HEK293 (cell line): ENCODE measurements at regions not wholly inside any gene's neighbourhood (a gene's known extent, or its start where the extent isn't known, plus 50 kb on each side); places are given as distances from the start of the nearest gene placed in this dataset.

Experiments used
- CTCF ChIA-PET: fragments of 350-600 bp; formaldehyde crosslinking; extraction: SDS; loops from one replicate; lab custom pipeline; 2021; ENCODE audit warnings: antibody characterized with exemption; lab: Yijun Ruan, JAX
- POLR2A ChIA-PET: fragments of 300-600 bp; formaldehyde crosslinking; extraction: SDS; loops from one replicate; lab custom pipeline; 2020; ENCODE audit warnings: antibody characterized with exemption, inconsistent platforms; lab: Yijun Ruan, JAX
- H3K27ac ChIP-seq: fragments of 200-500 bp; sonication (Bioruptor generic); 2 replicates; pipeline ENCODE4 v1.5.1; 2014; ENCODE audit warnings: low read depth, low read length, control low read depth, inconsistent platforms; ENCODE audit errors: extremely low read depth
- H3K36me3 ChIP-seq, 2 experiments: fragments of 200-500 bp in 1 of 2; sonication (Bioruptor generic) in 1 of 2; 1 replicate in 1 of 2; 2 replicates in 1 of 2; pipeline ENCODE4 v1.5.1; 2014 to 2017; ENCODE audit warnings: inconsistent platforms in 2 of 2, low read length in 2 of 2; ENCODE audit not compliant: control insufficient read depth in 2 of 2, insufficient read depth in 1 of 2
- H3K4me1 ChIP-seq: fragments of 200-500 bp; sonication (Bioruptor generic); 2 replicates; pipeline ENCODE4 v1.5.1; 2014; ENCODE audit warnings: mild to moderate bottlenecking, low read length, inconsistent platforms; ENCODE audit not compliant: control insufficient read depth, insufficient read depth
- H3K4me3 ChIP-seq: 2 replicates; pipeline ENCODE4 v1.5.1; 2011; ENCODE audit warnings: low read depth, mild to moderate bottlenecking, control low read depth, low read length, moderate library complexity
- H3K9me3 ChIP-seq: fragments of 200-500 bp; sonication (Bioruptor generic); 2 replicates; pipeline ENCODE4 v1.5.1; 2014; ENCODE audit warnings: low read depth, low read length, inconsistent platforms; ENCODE audit not compliant: control insufficient read depth, insufficient read depth
- KLF10 ChIP-seq: fragments of 450-650 bp; IDR thresholded peaks from 2 replicates; pipeline ENCODE4 v1.5.1; 2018; ENCODE audit warnings: missing biosample characterization, mild to moderate bottlenecking, missing genetic modification characterization
- SALL2 ChIP-seq: fragments of 450-650 bp; formaldehyde crosslinking; IDR thresholded peaks from 2 replicates; pipeline ENCODE4 v1.5.0; 2017; ENCODE audit warnings: missing biosample characterization, mild to moderate bottlenecking, missing genetic modification characterization, borderline replicate concordance
- YY1 ChIP-seq: fragments of 450-650 bp; formaldehyde crosslinking; IDR thresholded peaks from 2 replicates; pipeline ENCODE4 v1.5.1; 2018; ENCODE audit warnings: missing biosample characterization, missing genetic modification characterization
- ZFHX2 ChIP-seq: fragments of 450-650 bp; formaldehyde crosslinking; conservative IDR thresholded peaks from 2 replicates; pipeline ENCODE4 v1.5.1; 2016; ENCODE audit warnings: missing biosample characterization, missing genetic modification characterization
- ZIC2 ChIP-seq: fragments of 450-650 bp; formaldehyde crosslinking; IDR thresholded peaks from 2 replicates; pipeline ENCODE4 v1.5.1; 2016; ENCODE audit warnings: missing biosample characterization, missing genetic modification characterization
- ZNF16 ChIP-seq: fragments of 450-650 bp; formaldehyde crosslinking; IDR thresholded peaks from 2 replicates; pipeline ENCODE4 v1.5.1; 2016; ENCODE audit warnings: low read depth, missing biosample characterization, missing genetic modification characterization
- ZNF214 ChIP-seq: fragments of 450-650 bp; formaldehyde crosslinking; IDR thresholded peaks from 2 replicates; pipeline ENCODE4 v1.5.1; 2017; ENCODE audit warnings: missing biosample characterization, mild to moderate bottlenecking, missing genetic modification characterization, borderline replicate concordance
- ZNF335 ChIP-seq: fragments of 450-650 bp; formaldehyde crosslinking; conservative IDR thresholded peaks from 2 replicates; pipeline ENCODE4 v1.5.1; 2016; ENCODE audit warnings: missing biosample characterization, missing genetic modification characterization
- ZNF341 ChIP-seq: fragments of 450-650 bp; formaldehyde crosslinking; IDR thresholded peaks from 2 replicates; pipeline ENCODE4; 2016; ENCODE audit warnings: low read depth, missing biosample characterization, missing genetic modification characterization
- ZNF423 ChIP-seq: fragments of 450-650 bp; formaldehyde crosslinking; IDR thresholded peaks from 2 replicates; pipeline ENCODE4 v1.5.1; 2016; ENCODE audit warnings: missing biosample characterization, missing genetic modification characterization
- ZNF510 ChIP-seq: fragments of 450-650 bp; formaldehyde crosslinking; IDR thresholded peaks from 2 replicates; pipeline ENCODE4 v1.5.1; 2018; ENCODE audit warnings: mild to moderate bottlenecking, missing genetic modification characterization, missing biosample characterization; ENCODE audit not compliant: insufficient replicate concordance
- ZNF571 ChIP-seq: fragments of 450-650 bp; formaldehyde crosslinking; IDR thresholded peaks from 2 replicates; pipeline ENCODE4 v1.5.0; 2017; ENCODE audit warnings: missing biosample characterization, missing genetic modification characterization
- ZNF621 ChIP-seq: fragments of 450-650 bp; formaldehyde crosslinking; IDR thresholded peaks from 2 replicates; pipeline ENCODE4 v1.5.1; 2017; ENCODE audit warnings: missing biosample characterization, missing genetic modification characterization
- ZNF629 ChIP-seq: fragments of 450-650 bp; formaldehyde crosslinking; IDR thresholded peaks from 2 replicates; pipeline ENCODE4 v1.5.1; 2017; ENCODE audit warnings: missing biosample characterization, missing genetic modification characterization
- ZNF654 ChIP-seq: fragments of 450-650 bp; formaldehyde crosslinking; IDR thresholded peaks from 2 replicates; pipeline ENCODE4 v1.5.1; 2016; ENCODE audit warnings: low read depth, missing biosample characterization, missing genetic modification characterization
- ZNF776 ChIP-seq: fragments of 450-650 bp; formaldehyde crosslinking; IDR thresholded peaks from 2 replicates; pipeline ENCODE4 v1.5.0; 2017; ENCODE audit warnings: missing biosample characterization, missing genetic modification characterization, borderline replicate concordance
- ZNF830 ChIP-seq: fragments of 450-650 bp; IDR thresholded peaks from 2 replicates; pipeline ENCODE4 v1.5.0; 2018; ENCODE audit warnings: missing biosample characterization, missing genetic modification characterization, low read depth, mild to moderate bottlenecking, moderate library complexity
- TF ChIP-seq, protein P1 (sequence below): fragments of 450-650 bp; formaldehyde crosslinking; IDR thresholded peaks from 2 replicates; pipeline ENCODE4; 2016; ENCODE audit warnings: missing biosample characterization, missing genetic modification characterization
- TF ChIP-seq, protein P2 (sequence below): fragments of 450-650 bp; formaldehyde crosslinking; IDR thresholded peaks from 2 replicates; pipeline ENCODE4 v1.5.1; 2016; ENCODE audit warnings: missing biosample characterization, missing genetic modification characterization
- TF ChIP-seq, protein P3 (sequence below): fragments of 450-650 bp; formaldehyde crosslinking; IDR thresholded peaks from 2 replicates; pipeline ENCODE4 v1.5.1; 2016; ENCODE audit warnings: missing biosample characterization, missing genetic modification characterization, borderline replicate concordance
- TF ChIP-seq, protein P4 (sequence below): sonication (generic); formaldehyde crosslinking; IDR thresholded peaks from 2 replicates; pipeline ENCODE4 v1.8.1; 2022; ENCODE audit warnings: mild to moderate bottlenecking, moderate library complexity, missing genetic modification reagents

DNA sequence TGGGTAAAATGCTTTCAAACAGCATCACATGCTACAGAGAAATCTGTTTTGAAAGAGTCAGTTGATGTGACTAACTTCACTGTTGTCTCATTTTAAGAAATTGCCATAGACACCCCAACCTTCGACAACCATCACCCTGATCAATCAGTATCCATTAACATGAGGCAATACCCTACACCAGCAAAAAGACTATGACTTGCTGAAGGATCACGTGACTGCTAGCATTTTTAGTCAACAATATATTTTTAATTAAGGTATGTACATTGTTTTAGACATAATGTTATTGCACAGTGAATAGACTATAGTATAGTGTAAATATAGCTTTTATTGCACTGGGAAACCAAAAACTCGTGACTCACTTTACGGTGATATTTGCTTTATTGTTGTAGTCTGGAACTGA, 200.0 kb upstream of the ARHGAP24 start:
- Histone ChIP-seq H3K9me3 (no peaks in the 10 kb centered on the region), H3K4me1 (no peaks in the 10 kb centered on the region), H3K36me3 (no peaks in the 10 kb centered on the region), H3K4me3 (no peak overlapping the region), H3K27ac (no peak overlapping the region)
- ChIA-PET POLR2A (no interaction called here), CTCF (interaction anchor here (0.6 kb wide), 1 partner anchor 15 kb away, joined by 4 read pairs; no protein-coding TSS in a partner anchor)
- TF ChIP-seq, protein P1, sequence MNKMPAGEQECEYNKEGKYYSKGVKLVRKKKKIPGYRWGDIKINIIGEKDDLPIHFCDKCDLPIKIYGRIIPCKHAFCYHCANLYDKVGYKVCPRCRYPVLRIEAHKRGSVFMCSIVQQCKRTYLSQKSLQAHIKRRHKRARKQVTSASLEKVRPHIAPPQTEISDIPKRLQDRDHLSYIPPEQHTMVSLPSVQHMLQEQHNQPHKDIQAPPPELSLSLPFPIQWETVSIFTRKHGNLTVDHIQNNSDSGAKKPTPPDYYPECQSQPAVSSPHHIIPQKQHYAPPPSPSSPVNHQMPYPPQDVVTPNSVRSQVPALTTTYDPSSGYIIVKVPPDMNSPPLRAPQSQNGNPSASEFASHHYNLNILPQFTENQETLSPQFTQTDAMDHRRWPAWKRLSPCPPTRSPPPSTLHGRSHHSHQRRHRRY (tag by site-specific recombination), result no peak
- TF ChIP-seq ZNF423 (tag by site-specific recombination) (no peak), ZNF335 (tag by site-specific recombination) (no peak), ZIC2 (no peak), SALL2 (tag by site-specific recombination) (no peak)
- TF ChIP-seq, protein P2, sequence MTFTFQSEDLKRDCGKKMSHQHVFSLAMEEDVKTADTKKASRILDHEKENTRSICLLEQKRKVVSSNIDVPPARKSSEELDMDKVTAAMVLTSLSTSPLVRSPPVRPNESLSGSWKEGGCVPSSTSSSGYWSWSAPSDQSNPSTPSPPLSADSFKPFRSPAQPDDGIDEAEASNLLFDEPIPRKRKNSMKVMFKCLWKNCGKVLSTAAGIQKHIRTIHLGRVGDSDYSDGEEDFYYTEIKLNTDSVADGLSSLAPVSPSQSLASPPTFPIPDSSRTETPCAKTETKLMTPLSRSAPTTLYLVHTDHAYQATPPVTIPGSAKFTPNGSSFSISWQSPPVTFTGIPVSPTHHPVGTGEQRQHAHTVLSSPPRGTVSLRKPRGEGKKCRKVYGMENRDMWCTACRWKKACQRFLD (tag by site-specific recombination), result no peak

DNA sequence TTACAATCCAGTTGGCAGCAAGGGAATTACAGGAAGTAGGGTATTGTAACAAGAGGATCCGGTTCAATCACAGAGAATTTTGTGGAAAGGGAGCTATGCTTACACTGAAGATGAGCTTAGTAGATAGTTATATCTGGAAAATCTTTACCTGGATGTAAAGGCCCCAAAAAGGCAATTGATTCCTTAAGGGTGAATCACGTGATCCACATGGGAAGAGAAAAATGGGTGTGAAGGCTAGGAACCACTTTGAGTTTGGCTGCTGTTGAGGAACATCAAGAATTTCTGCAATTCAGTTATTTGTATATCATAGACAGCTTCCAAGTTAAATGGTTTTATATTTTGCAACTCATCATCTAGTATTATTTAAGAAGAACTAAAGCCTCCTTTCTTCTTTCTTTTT, 194.0 kb upstream of the ARHGAP24 start:
- ChIA-PET POLR2A (no interaction called here), CTCF (no interaction called here)
- H3K4me3 ChIP-seq, result no peak overlapping the region
- TF ChIP-seq ZNF776 (tag by site-specific recombination), result no peak
- no peak for TF ChIP-seq ZNF341 (tag by site-specific recombination)
- no peak for TF ChIP-seq ZNF654 (tag by site-specific recombination)
- TF ChIP-seq ZNF621 (tag by site-specific recombination), result no peak
- no peak for TF ChIP-seq ZNF571 (tag by site-specific recombination)
- TF ChIP-seq ZNF16 (tag by site-specific recombination), result no peak
- no peak for TF ChIP-seq KLF10
- TF ChIP-seq, protein P3, sequence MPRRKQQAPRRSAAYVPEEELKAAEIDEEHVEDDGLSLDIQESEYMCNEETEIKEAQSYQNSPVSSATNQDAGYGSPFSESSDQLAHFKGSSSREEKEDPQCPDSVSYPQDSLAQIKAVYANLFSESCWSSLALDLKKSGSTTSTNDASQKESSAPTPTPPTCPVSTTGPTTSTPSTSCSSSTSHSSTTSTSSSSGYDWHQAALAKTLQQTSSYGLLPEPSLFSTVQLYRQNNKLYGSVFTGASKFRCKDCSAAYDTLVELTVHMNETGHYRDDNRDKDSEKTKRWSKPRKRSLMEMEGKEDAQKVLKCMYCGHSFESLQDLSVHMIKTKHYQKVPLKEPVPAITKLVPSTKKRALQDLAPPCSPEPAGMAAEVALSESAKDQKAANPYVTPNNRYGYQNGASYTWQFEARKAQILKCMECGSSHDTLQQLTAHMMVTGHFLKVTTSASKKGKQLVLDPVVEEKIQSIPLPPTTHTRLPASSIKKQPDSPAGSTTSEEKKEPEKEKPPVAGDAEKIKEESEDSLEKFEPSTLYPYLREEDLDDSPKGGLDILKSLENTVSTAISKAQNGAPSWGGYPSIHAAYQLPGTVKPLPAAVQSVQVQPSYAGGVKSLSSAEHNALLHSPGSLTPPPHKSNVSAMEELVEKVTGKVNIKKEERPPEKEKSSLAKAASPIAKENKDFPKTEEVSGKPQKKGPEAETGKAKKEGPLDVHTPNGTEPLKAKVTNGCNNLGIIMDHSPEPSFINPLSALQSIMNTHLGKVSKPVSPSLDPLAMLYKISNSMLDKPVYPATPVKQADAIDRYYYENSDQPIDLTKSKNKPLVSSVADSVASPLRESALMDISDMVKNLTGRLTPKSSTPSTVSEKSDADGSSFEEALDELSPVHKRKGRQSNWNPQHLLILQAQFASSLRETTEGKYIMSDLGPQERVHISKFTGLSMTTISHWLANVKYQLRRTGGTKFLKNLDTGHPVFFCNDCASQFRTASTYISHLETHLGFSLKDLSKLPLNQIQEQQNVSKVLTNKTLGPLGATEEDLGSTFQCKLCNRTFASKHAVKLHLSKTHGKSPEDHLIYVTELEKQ (tag by site-specific recombination), result no peak
- no peak for TF ChIP-seq ZNF214 (tag by site-specific recombination)
- TF ChIP-seq ZFHX2 (tag by site-specific recombination), result no peak
- no peak for TF ChIP-seq ZNF629 (tag by site-specific recombination)
- no peak for TF ChIP-seq YY1
- no peak for TF ChIP-seq ZNF830 (tag by site-specific recombination)
- no peak for TF ChIP-seq ZNF510
- TF ChIP-seq, protein P4, sequence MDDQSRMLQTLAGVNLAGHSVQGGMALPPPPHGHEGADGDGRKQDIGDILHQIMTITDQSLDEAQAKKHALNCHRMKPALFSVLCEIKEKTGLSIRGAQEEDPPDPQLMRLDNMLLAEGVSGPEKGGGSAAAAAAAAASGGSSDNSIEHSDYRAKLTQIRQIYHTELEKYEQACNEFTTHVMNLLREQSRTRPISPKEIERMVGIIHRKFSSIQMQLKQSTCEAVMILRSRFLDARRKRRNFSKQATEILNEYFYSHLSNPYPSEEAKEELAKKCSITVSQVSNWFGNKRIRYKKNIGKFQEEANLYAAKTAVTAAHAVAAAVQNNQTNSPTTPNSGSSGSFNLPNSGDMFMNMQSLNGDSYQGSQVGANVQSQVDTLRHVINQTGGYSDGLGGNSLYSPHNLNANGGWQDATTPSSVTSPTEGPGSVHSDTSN, result no peak
- no peaks in the 10 kb centered on the region for H3K9me3 ChIP-seq
- no peaks in the 10 kb centered on the region for H3K4me1 ChIP-seq
- H3K27ac ChIP-seq, result no peak overlapping the region
- no peaks in the 10 kb centered on the region for H3K36me3 ChIP-seq
